NT2/D1 (cell line): ENCODE measurements at regions not wholly inside any gene's neighbourhood (a gene's known extent, or its start where the extent isn't known, plus 50 kb on each side); places are given as distances from the start of the nearest gene placed in this dataset.

ENCODE experiments used
- SUZ12 ChIP-seq: IDR thresholded peaks from 2 replicates; pipeline ENCODE4 v1.6.1; 2011; ENCODE audit not compliant: insufficient read length, insufficient read depth; ENCODE audit errors: extremely low read depth
- YY1 ChIP-seq: IDR thresholded peaks from 2 replicates; pipeline ENCODE4 v1.6.1; 2011; ENCODE audit not compliant: insufficient read length, insufficient read depth
- ZNF274 ChIP-seq: IDR thresholded peaks from 2 replicates; pipeline ENCODE4 v1.6.1; 2011; ENCODE audit warnings: mild to moderate bottlenecking, low read depth, low read length

DNA sequence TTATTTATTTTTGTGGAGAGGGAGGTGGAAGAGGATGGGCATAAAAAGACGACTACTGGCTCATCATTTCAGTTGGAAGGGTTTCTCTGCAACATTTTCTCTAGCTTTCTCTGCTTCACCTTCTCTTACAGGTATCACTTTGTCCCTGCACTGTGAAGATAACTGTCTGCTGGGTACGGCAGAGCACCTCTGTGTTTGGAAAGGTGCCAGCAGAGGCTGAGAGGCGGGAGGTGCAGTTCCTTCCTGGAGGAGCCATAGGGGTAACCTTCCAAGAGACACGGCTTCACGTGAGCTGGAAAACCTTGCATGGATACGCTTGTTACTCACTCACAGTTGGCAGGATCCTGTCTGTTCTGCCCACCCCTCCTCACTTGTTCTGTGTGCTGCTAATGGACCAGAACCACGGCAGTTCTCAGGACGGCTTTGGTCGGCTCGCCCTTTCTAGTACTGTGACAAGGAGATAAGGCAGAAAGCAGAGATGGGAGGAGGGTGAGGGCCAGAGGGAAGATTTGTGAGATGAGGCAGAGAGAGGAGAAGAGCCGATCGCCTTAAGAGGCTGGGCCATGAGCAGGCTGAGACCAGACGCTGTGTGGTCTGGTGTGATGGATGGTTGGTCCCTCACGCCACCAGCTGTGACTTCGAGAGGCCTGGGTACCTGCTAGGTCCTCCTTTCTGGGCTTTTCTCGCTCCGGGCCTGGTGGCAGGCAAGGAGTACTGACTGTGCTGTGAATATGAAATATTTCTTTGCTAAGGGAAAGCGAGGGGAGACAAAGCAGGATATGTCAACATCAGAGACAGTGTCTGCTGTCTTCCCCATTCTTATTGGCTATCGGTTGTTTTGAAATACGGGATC, 66.8 kb downstream of the MRPL57 start:
- TF ChIP-seq SUZ12, result no peak
- TF ChIP-seq YY1, result no peak
- no peak for TF ChIP-seq ZNF274
